HG02943 (cell line): ENCODE measurements at regions not wholly inside any gene's neighbourhood (a gene's known extent, or its start where the extent isn't known, plus 50 kb on each side); places are given as distances from the start of the nearest gene placed in this dataset.

Experiments used
- ATAC-seq: cut with Tn5 transposase; IDR thresholded peaks from one replicate; pipeline ENCODE4 v1.9.1; 2021; ENCODE audit warnings: mild to moderate bottlenecking, low read depth, moderate library complexity; ENCODE audit not compliant: unreplicated experiment

DNA sequence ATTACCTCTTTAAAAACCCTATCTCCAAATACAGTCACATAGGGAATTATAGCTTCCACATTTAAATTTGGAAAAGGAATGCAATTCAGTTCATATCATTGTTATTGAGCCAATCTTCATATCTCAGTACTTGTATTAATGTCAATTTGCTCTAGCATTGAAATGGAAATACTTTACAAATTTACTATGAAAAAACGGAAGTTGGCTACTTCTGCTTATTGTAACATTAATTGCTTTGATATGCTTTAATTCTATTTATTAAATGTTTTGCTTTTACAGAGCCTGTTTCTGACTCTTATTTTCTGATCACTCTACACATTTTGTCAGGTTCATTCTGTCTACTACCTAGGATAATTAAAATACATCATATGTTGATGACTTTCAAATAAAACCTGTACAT is 412.6 kb downstream of the KCNJ3 start:
- ATAC-seq, result no peak

DNA sequence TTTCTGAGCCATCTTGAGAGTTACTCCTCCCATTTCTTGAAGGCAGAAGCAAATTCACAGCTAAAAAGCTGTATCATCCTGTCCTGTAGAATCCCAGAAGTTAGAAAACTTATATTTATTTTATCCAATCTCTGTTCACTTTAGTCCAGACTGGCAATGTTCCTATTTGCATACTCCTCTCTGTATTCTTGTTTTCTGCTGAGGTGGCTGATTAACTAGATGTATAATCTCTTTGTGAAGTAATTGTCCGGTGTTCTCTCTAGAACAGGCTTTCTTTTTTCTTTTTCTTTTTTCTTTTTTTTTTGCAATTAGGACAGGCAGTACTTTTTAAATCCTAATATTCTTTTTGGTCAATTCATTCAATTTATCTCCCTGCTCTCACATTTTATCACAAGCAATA is 411.0 kb downstream of the KCNJ3 start:
- no peak for ATAC-seq

DNA sequence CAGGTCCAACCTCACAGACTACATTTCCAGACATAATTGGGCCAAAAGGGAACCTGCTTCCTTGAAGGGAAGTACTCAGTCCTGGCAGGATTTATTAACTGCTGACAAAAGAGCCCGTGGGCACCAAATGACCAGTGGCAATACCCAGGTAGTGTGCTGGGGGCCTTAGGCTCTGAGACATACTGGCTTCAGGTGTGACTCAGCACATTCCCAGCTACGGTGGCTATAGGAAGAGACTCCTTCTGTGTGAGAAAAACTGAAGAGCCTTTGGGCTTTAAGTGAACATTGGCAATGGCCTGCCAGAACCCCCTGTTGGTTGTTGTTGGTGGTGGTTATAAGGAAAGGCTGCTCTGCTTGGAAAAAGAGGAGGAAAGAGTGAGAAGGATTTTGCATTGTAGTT is 401.8 kb downstream of the KCNJ3 start:
- no peak for ATAC-seq

DNA sequence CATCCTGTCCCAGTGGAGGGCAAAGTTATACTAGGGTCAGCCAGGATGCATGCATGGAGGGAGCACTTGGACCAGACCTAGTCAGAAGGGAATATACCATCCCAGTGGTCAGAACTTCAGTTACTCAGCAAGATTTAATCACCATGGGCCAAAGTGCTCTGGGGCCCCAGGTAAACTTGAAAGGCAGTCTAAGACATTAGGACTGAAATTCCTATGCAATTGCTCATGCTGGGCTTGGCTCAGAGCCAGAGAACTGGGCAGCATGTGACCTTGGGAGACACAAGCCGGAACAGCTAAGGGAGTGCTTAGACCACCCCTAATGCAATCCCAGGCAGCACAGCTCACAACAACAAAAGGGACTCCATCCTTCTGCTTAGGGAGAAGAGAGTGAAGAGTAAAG is 401.3 kb downstream of the KCNJ3 start:
- no peak for ATAC-seq

DNA sequence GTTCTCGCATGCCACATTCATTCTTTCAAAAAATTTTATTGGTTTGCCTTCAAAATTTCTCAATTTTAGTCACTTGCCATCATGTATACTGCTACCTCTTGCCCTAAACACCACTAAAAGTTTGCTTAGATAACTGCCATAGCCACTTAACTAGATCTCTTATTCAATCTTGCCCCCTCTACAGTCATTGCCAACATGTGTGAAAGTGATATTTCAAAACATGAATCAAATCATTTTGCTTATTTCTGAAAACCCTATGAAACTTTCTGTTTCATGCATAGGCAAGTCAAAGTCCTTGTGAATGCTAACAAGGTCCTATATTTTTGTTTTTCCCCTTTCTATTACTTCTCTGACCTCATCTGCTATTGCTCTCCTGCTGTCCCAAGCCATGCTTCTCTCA is 397.1 kb downstream of the KCNJ3 start:
- ATAC-seq, result no peak

DNA sequence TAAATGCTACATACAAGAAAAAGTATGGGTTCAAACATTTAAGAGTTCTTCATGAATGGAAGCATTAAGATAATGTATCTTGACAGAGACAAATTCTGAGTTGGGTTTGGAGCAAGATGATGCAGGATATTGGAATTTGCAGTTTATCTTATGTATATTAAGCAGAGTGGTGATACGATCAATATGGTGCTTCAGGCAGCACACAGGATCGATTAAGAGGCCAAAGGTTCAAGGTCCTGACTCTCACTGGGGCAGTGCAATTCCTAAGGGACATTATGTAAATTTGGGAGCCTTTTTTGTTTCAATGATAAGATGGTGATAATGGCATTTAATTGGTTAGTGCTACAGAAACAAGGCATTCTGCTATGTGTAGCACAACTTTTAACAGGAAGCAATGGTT is 381.9 kb downstream of the KCNJ3 start:
- no peak for ATAC-seq

DNA sequence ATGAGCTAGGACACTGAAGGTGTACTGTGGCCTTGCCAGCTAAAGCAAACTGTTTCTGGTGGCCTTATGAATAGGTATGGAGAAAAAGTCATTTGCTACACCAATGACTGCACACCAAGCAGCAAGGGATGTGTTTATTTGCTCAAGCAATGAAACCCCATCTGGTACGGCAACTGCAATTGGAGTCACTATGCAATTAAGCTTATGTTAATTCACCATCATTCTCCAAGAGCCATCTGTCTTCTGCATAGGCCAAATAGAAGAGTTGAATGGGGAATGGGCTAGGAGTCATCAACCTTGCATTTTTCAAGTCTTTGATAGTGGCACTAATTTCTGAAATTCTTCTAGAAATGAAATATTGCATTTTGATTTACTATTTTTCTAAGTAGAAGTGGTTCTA is 372.0 kb downstream of the KCNJ3 start:
- no peak for ATAC-seq

DNA sequence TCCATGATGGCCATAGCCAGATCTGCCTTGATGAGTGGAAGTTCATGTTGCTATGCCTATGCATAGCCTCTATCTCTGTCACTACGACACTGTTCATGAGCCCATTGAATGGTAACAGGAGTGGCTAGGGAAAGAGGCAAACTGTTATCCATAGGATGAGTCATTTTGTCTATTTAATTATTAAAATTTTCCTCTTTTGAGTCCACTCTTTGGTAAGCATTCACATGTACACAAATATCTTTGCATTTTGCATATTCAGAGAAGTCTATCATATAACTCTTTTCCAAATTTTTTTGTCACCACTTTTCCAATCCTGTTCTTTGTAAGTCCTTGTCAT is 364.4 kb downstream of the KCNJ3 start:
- ATAC-seq, result no peak

DNA sequence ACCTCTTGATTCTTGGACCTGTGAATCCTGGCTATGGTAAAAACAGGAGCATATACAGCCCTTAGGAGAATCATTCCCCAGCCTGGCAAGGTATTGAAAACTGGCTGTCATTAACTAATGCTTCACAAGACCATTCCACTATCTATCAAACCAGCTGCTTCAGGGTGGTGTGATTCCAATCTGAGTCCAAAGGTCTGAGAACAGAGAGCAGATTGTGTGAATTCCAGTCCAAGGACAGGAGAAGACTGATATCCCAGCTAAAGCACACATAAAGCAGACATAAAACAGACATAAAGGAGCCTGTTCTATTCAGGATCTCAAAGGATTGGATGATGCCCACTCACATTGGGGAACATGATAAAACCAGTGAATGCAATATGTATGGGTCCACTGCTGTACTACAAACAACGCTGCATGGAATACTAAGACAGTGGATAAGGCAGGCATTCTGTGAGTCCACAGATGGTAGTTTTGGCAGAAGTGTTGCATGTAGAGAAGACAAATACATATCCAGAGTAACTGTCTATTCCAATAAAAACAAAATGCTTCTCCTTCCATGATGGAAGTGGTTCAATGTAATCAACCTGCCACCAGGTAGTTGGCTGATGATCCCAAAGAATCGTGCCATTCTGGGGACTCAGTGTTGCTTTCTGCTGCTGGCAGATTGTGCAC is 363.9 kb downstream of the KCNJ3 start:
- no peak for ATAC-seq

DNA sequence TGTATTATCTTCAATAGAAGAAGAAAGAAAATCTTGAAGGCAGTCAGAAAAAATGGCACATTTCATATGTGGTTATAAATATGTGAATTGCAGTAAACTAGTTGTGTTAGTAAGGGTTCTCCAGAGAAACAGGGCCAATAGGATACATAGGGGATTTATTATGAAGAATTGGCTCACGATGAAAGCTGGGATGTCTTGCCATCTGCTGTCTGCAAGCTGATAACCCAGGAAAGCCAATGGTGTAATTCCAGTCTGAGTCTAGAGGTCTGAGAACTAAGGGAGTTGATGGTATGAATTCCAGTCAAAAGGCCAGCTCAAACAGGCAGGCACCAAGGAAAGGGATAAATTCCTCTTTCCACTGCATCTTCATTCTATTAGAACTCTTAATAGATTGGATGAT is 362.4 kb downstream of the KCNJ3 start:
- ATAC-seq, result no peak

DNA sequence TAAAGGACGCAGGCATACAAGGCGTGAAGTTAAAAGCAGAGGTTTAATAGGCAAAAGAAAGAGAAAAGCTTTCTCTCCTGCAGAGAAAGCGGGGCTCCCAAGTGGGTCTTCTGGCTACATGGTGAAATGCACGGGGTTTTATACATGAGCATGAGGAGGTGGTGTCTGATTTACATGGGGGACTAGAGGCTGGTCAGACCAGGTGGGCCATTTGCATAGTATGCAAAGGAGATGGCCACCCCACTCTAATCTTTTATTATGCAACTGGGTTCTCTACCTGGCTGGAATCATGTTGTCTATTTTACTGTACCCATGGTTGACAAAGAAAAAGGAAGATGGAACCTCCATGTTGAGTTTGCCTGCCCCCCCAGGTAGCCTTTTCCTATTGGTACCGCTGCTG is 356.2 kb downstream of the KCNJ3 start:
- ATAC-seq, result no peak

DNA sequence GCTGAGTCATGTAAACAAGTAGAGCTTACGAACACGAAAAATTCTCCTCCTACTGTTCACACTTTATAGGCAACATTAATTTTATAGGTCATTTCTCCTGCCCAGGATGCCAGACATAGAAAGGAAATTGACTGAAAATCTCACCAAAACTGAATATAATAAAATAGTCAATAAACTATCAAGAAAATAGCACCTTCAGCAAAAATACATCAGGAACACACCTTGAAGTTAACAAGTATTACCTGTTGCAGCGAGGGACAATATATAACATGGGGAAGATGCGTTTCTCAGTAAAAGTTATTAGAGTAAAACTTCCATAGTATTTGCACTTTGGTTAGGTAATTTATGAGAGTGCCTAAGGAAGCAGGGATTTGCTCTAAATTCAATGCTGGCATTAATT is 344.6 kb downstream of the KCNJ3 start:
- ATAC-seq, result no peak

DNA sequence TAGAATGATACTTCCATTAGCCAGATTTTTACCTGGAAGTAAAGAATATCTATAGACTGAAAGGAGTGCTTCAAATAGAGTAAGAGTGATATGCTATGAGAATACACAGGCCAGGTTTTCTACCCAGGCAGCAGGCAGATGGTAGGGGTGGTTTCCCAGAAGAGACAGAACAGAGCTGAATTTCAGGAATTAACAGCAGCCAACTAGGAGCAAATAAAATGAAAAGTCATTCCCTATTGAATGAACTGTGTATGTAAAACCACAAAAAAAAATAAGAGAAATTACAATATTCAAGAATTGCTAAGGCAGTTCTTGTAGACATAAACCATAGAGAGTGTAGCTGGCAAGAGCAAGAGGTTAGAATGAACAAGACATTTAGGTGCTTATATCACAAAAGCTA is 336.8 kb downstream of the KCNJ3 start:
- no peak for ATAC-seq

DNA sequence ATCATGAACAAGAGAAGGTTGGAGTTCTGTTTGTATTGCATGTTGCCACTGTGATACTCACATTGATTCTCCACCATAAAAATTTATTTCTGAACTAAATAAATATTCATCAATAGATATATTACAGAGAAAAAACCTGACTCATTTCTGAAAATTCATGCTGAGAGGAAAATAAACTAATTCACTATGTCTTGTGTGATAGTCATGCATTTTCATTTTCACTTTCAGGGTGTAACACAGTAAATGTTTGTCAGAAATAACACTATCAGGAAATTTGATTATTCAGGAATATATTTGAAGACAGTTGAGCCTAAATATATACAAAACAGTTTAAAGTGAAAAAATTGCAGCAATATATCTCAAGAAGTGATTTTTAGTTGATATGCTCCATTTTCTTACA is 335.2 kb downstream of the KCNJ3 start:
- no peak for ATAC-seq

DNA sequence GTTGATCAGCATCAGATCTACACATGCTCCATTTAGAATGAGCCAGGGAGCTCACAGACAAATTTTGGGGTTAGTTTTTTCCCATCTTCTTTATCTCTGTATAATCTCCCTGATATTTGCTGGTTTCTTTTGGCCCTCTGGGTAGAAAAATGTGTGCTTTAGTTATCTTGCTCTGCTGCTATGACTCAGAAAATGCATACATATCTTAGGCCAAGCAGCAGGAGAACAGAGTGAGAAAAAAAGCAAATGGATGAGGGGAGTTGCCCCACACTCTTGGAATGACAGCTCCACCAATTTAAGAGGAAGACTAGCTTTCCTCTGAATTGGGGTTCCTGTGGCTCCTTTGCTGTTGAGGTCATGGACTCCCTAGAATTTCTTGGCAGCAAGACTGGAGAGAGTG is 331.8 kb downstream of the KCNJ3 start:
- no peak for ATAC-seq

DNA sequence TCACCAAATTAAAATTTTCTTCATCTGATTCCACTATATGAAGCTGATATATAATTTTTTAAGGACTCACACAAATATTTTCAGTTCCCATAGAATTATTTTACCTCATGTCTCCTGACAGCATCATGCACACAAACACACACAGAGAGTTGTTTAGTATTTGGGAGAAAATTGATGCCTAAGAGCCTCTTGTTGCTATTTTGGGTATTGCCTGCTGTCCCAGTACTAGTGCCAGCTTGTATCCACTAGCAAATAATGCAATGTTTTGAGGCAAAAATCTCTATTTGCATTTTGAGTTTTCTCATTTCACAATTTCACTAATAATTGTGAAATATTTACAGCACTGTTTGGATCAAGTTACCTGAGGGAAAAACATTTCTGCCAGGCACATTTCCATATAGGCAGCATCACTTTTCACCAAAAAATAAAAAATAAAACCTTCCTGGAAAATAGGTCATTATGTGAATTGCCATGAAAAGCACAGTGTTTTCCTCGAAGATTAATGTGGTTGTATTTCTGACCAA is 328.2 kb downstream of the KCNJ3 start:
- ATAC-seq, result no peak

DNA sequence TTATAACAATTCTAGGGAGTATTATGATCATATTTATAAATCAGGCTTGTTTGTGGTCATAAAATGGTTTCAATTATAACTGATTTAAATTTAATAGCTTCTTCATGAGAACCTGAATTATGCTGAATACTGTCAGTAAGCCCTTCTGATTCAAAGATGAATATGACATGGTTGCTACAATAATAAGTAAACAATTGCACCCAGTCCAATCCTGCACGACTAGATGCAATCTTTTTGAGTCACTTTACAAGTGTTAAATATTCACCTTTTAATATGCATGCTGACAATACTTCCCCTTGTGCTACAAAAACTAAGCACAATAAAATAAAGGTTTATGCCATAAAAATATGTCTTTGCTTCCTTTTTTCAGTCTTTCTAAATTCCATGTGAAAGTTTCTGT is 325.2 kb downstream of the KCNJ3 start:
- ATAC-seq, result no peak

DNA sequence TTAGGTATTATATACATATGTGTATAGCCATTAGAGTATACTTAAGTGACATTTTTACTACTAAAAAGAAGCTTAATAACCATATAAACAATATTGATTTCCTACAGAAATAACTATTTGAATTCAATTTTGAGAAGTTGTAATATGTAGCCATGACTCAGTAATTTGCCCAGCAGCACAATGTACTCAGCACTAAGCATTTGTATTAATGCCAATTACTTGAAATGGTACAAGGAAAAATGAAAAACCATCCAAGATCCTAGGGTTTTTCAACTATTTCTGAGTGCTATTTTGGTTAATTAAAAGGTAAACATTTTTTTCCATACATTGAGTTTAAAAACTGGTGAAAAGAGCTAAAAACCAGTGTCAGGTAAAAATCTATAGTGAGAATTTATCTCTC is 324.0 kb downstream of the KCNJ3 start:
- no peak for ATAC-seq

DNA sequence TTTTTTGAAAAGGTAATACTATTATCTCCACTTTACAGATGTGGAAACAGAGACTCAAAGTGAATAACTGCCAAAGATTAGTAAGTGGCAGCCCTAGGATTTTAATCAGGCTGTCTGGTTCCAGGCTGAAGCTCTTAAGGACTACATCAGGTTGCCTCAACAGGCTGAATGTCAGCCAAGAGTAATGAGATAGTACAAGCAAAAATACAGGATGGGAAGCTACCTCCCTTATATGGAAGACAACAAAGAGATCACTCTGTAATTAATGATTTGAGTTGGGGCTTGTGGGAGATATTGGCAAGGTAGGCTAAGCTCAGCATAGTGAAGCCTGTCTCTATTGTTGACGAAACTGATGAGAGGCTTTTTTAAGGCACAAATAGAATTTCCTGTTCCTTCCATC is 323.1 kb downstream of the KCNJ3 start:
- ATAC-seq, result no peak

DNA sequence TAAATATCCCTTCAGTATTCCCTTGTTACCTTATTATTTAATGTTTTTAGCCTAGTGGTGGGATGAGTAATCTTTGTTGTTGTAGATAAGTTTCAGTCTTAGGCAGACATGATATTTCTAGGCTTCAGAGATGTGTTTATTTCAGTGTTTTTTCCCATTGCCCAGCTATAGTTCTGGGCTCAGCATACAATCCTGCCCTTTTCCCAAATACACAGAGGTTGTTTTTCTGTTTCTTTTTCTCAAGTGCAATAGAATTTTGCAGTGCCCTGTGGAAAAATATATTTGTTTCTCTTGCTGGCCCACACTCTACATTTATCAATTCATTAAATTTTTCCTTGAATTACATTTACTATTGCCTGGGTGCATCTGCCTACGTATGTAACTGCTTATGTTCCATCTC is 321.8 kb downstream of the KCNJ3 start:
- ATAC-seq, result no peak

DNA sequence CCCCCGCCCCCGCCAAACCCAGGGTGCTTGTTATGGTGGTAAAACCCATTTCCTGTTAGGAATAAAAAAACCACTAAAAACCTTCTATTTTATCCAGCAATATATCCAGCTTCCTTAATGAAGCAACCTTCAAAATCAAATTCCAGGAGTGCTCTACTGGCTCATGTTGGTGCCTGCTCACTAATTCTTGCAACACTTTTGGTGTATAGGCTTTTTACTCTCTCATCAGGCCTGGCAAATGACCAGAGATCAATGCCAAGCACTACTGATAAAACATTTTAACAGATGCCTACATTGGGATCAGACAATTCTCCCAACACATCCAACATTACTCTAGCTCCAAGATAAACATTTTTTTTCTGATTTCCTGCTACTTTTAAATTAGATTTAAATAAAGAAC is 312.4 kb downstream of the KCNJ3 start:
- no peak for ATAC-seq

DNA sequence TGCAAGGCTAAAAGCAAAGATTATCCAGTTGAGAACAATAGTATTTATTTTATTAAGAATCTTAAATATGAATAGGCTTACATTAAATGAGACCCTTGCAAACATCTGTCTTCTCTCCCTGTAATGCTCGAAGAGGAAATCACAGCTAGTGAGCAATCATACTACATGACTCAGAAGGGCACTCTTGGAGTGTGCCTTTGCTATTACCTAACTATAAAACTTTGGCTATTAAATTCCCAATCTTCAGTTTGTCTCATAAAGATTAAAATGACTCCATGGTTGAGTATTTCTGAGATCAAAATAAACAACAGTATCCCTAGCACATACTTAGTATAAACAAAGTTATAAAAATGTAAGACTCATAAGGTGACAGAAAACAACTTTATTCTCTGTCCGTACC is 296.9 kb downstream of the KCNJ3 start:
- ATAC-seq, result no peak

DNA sequence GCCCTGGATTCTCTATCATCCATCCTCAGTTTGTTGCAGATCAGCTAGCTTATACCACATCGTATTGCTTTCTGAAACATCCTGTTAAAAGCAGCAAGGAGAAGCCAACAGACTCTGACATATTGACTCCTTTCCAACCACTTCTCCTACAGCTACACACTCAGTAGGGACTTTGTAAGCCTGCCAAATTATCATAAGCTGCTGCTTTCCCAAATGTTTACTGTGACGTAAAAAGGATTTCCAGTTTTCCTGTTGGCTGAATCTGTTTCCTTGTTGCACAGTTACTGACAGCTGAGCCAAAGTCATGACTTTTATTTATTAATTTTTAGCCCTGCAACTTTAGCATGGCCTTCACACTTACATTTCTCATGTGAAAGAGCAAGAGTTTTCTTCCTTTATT is 294.3 kb downstream of the KCNJ3 start:
- ATAC-seq, result no peak
